HG03135 (cell line): ENCODE measurements at regions not wholly inside any gene's neighbourhood (a gene's known extent, or its start where the extent isn't known, plus 50 kb on each side); places are given as distances from the start of the nearest gene placed in this dataset.

Source experiments
- ATAC-seq: cut with Tn5 transposase; IDR thresholded peaks from one replicate; pipeline ENCODE4 v1.9.1; 2021; ENCODE audit warnings: mild to moderate bottlenecking, moderate library complexity; ENCODE audit not compliant: unreplicated experiment

GRCh38 chr9:118028225-118028624 is 324.0 kb downstream of the TLR4 start:
- no peak for ATAC-seq

DNA sequence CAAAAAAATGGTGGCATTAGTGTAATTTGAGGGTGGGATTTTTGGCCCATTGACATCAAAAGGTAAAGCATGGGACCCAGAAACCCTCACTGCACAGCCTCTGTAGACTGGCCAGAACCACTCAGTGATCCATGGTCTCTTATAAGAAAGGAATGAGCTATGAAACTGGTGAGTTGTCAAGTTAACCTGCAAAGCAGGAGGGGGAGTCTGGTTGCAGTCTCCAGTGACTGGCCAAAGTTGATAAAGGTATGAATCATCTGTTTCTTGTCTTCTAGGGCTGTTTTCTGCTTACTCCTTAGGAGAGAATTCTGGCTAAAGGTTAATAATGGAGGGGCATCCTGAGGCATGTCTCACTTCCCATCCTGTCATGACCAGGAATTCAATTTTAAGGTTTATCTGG is 325.2 kb downstream of the TLR4 start:
- ATAC-seq, result no peak

DNA sequence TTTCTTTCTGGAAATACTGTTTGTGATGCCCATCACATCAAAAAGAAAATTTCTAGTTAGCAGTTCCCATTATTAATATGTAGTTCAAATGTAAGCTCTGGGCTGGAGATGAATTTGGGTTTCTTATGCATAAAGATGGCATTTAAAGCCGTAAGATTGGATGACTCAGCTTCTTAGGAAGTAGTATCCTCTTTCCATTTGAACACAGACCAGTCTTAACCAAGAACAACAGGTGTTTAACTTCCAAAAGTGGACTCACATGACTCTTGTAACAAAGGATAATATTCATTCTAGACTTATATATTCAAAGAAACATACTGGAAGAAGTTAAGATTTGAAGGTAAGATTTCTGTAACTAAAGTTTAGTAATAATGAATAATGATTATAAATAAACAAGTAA is 330.5 kb downstream of the TLR4 start:
- ATAC-seq, result no peak

DNA sequence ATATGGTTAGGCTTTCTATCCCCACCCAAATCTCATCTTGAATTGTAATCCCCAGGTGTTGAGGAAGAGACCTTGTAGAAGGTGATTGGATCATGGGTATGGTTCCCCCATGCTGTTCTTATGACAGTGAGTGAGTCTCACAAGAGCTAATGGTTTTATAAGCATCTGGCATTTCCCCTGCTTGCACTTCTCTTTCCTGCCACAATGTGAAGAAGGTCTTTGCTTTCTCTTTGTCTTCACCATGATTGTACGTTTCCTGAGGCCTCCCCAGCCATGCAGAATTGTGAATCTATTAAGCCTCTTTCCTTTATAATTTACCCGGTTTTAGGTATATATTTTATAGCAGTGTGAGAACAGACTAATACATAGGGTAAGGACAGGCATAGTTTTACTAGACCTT is 334.5 kb downstream of the TLR4 start:
- no peak for ATAC-seq

GRCh38 chr9:118058227-118058626 is 354.0 kb downstream of the TLR4 start:
- no peak for ATAC-seq

GRCh38 chr9:118059484-118060278 is 355.5 kb downstream of the TLR4 start:
- no peak for ATAC-seq

DNA sequence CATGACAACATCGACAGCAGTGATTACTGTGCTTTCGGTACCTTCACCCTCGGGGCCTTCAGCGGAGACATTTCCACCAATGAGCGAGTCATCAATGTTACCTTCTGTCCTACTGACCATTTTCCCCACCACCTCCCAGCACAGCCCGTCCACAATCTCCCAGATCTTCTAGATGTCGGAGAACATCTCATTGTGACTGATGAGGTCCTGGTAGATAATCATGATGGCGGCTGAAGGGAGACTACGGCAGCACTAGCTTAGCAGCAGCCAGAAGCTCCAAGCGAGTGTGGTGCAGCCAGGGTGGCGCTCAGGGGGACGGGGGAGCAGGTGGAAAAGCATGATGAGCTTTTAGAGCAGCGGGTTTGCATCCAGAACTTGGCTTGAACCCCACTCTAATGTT is 379.0 kb downstream of the TLR4 start:
- no peak for ATAC-seq

GRCh38 chr9:118088090-118088489 is 383.9 kb downstream of the TLR4 start:
- ATAC-seq, result no peak

GRCh38 chr9:118091226-118091625 is 387.0 kb downstream of the TLR4 start:
- ATAC-seq, result no peak

GRCh38 chr9:118091711-118092500 is 387.7 kb downstream of the TLR4 start:
- no peak for ATAC-seq

DNA sequence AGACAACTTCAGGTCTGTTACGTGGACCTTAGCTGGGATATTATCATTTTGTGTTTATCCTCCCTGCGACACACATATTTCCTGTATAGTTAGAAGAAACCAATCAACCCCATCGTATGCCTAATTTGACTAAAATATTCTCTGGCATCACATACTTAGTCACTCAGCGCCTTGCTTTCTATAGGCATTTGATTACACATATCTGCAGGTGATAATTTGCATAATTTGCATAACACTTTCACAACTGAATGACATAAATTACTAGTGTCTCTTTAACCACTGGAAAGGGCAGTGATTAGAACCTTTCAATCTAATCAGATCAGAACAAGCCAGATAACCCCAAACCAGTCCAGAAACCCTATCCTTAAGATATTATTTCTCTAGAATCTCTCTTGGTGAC is 390.2 kb downstream of the TLR4 start:
- no peak for ATAC-seq

DNA sequence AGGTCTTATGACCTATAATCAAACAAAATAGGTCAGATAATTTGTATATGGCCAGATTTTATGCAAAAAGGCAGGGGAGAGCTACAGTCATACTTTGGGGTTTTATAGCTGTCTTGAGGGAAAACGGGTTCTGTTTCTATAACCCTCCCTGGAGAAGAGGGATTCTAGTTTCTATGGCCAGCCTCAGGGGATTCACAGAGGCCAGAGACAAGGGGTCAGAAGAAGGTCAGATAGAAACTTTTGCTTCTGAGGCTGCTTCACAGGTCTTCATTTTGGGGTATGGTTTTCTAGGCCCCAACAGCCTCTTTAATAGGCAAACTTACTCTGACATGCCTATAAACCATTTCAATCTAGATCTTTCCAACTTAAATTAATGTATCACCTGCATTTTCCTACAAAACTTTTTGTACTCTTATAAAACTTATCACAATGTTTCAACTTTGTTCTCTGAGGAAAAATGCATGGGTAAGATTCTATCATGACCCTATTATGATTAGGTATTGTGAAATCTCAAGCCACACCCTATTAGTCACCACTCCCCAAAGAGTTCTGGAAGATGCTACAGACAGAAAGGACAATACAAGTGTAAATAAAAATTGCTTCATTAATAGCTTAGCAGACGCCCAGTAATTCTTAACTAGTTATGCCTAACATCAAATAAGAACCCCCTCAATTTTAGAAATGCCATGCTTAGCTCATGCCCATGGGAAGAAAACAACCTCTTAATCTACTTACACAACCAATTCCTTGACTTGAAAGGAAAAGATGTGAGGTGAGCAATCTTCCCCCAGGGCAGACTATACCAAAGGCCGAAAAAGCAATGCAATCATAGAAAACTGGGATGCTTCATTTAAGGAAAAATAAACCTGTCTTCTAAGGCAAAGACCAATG is 396.6 kb downstream of the TLR4 start:
- ATAC-seq, result no peak

- ATAC-seq, result no peak
Measured at GRCh38 chr9:118104363-118104762, 400.2 kb downstream of the TLR4 start.

DNA sequence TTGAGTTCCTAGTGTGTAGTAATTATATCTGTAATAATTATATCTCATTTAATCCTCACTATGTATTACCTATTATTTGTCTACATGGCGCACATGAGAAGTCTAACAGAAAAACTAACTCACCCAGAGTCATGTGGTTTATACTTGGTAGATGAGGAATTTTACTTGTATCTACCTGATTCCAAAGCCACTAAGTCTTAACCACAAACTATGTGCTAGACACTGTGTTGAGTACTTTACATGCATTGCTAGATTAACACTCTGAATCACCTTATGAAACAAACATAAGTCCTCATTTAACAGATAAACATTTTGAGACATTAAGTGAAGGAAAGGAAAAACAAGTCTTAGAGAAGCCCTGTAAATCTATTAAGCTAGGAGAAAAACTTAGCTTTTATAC is 404.8 kb downstream of the TLR4 start:
- no peak for ATAC-seq

- no peak for ATAC-seq
Measured at GRCh38 chr9:118109542-118109941, 405.3 kb downstream of the TLR4 start.

- ATAC-seq, result no peak
Measured at GRCh38 chr9:118121361-118121760, 417.2 kb downstream of the TLR4 start.

DNA sequence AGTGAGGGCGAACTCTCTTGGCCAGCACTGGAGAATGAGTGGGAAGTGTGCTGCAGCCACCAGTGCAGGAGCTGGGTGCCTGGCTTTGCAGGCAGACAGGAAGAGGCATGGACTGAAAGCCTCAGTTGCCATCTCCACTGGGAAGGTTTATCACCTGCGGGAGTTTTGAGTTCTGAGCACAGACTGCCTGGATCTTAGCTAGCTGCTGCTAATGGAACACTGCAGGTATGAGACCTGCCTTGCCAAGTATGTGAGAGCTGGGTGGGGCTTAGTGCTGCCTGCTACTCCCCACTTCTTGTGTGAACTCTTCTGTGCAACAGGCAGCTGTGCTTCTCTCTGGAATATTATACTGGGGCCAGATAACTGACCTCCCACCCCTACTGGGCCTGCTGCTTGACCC is 424.1 kb downstream of the TLR4 start:
- no peak for ATAC-seq

DNA sequence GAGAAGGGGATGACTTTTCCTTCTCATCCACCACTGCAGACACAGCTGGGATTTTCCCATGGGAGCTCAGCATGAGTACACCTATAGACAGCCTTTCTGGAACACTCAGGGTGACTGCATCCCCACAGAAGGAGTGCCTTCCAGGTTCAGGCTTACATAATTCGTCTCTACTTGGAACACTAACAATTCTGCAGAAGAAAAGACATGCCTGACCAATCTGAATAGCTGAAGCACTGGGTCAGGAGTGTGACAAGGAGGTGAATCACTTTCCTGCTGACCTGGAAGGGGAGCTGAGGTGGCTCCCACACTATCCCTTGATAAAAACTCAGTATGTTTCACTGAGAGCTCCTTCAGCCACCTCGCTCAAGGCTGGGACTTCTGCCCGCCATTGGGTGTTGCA is 425.3 kb downstream of the TLR4 start:
- no peak for ATAC-seq

DNA sequence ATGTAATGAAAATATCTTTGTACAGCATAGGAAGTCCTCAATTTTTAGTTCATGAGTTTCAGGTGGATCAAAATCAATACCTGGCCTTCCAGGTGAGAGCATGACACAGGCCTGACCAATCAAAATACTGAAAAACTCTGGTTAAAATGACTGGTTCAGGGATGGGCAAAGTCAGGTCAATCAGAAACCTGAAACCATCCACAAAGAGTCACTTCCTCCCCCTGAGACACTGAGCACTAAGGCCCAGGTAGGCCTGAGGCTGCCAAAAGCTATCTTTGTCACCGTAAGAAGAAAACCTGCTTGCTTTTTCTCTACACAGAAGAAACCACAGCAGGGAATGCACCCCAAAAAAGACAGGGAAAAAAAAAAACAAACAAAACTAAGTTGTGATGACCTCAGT is 444.8 kb downstream of the TLR4 start:
- no peak for ATAC-seq

DNA sequence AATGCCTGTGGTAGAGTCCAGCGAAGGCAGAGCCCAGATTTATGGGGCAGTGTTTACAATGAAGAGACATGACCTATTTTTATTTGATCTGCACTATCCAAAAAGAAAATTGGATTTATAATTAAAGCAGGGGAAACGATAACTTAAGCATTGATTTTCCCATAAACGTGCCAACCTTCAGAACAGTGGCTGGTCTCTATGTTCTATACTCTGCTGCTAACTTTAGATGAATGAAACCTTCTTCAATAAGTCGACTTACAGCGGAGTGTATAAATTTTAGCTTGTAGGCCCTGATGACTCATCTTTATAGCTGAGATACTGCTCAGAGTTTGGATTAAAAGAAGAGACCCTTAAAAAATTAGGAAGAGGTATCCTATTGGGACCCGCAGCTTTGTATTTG is 452.6 kb downstream of the TLR4 start:
- ATAC-seq, result no peak

GRCh38 chr9:118162716-118163115 is 458.5 kb downstream of the TLR4 start:
- ATAC-seq, result no peak
